ENCODE measurements at regions not wholly inside any gene's neighbourhood (a gene's known extent, or its start where the extent isn't known, plus 50 kb on each side); places are given as distances from the start of the nearest gene placed in this dataset.

DNA sequence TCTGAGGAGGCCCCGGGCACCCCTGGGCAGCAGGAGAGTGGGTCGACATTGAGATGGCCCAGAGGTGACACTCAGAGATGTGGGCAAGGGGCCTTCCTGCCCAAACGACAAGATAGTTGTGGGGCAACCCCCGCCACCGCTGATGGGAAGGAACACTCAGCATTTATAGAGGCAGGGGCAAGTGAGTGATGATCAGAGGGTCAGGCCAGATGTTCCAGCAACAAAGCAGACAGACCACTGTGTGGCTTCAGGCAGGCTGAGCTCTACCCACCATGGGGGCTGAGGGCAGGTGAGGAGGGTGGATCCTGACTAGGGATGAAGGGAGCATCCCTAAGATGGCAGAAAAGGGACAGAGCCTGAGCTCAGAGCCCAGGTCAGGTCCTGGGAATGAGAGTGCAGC lies 362.7 kb downstream of the PTPRU start:
- RAD21 ChIA-PET (ENCODE audit: low non-redundant PET in 1 of 2, low total read pairs in 2 of 2, uncharacterized antibody in 2 of 2, unreplicated experiment in 2 of 2): no interaction called here

DNA sequence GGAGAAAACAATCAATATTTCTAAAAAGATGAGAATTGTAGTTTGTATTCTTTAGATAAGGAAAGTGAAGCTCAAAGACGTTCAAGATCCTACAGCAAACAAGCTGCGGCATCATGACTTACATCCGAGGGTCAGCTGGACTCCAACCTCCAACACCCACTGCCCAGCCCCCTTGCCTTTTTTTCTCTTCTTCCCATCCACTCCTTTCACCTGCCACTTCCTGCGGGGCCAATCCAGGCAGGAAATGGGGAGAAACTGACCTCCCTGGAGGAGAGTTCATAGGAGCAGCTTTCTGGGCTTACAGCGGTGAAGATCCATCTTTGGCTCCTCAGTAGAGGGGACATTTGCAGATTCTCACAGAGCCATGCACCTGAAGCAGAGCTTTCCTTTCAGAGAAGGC lies 361.5 kb downstream of the PTPRU start:
- H3K4me2 ChIP-seq (ENCODE audit: low read length): no peak overlapping the region
- BruUV-seq (replicated peaks): no TSS peak
- TF ChIP-seq POLR2A (IDR thresholded peaks at IDR 0.05; ENCODE audit: borderline replicate concordance, extremely low read depth, insufficient read depth, insufficient read length) (no peak), SRF (IDR thresholded peaks at IDR 0.05; ENCODE audit: low read depth) (no peak), YY1 (IDR thresholded peaks at IDR 0.05; ENCODE audit: extremely low read depth, insufficient replicate concordance, low read depth, low read length) (no peak), JUND (IDR thresholded peaks at IDR 0.05) (no peak), CBX3 (IDR thresholded peaks at IDR 0.05; ENCODE audit: low read depth) (no peak), FOSL1 (IDR thresholded peaks at IDR 0.05; ENCODE audit: low read depth) (no peak), SIN3A (IDR thresholded peaks at IDR 0.05; ENCODE audit: low read depth) (no peak), ZNF274 (IDR thresholded peaks at IDR 0.05; ENCODE audit: low read depth, low read length) (no peak), ELF1 (IDR thresholded peaks at IDR 0.05; ENCODE audit: borderline replicate concordance, low read depth) (no peak), POLR2AphosphoS5 (IDR thresholded peaks at IDR 0.05; ENCODE audit: low read depth, low read length) (no peak), EZH2 (IDR thresholded peaks at IDR 0.05) (no peak)
- TF ChIP-seq, protein P1, sequence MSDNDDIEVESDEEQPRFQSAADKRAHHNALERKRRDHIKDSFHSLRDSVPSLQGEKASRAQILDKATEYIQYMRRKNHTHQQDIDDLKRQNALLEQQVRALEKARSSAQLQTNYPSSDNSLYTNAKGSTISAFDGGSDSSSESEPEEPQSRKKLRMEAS (IDR thresholded peaks at IDR 0.05): no peak
- TF ChIP-seq, protein P2, sequence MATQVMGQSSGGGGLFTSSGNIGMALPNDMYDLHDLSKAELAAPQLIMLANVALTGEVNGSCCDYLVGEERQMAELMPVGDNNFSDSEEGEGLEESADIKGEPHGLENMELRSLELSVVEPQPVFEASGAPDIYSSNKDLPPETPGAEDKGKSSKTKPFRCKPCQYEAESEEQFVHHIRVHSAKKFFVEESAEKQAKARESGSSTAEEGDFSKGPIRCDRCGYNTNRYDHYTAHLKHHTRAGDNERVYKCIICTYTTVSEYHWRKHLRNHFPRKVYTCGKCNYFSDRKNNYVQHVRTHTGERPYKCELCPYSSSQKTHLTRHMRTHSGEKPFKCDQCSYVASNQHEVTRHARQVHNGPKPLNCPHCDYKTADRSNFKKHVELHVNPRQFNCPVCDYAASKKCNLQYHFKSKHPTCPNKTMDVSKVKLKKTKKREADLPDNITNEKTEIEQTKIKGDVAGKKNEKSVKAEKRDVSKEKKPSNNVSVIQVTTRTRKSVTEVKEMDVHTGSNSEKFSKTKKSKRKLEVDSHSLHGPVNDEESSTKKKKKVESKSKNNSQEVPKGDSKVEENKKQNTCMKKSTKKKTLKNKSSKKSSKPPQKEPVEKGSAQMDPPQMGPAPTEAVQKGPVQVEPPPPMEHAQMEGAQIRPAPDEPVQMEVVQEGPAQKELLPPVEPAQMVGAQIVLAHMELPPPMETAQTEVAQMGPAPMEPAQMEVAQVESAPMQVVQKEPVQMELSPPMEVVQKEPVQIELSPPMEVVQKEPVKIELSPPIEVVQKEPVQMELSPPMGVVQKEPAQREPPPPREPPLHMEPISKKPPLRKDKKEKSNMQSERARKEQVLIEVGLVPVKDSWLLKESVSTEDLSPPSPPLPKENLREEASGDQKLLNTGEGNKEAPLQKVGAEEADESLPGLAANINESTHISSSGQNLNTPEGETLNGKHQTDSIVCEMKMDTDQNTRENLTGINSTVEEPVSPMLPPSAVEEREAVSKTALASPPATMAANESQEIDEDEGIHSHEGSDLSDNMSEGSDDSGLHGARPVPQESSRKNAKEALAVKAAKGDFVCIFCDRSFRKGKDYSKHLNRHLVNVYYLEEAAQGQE (IDR thresholded peaks at IDR 0.05; ENCODE audit: low read depth): no peak
- POLR2A ChIA-PET: no interaction called here
- H3K27me3 ChIP-seq (ENCODE audit: insufficient read depth, low read length): no peaks in the 10 kb centered on the region
- DNase-seq (ENCODE audit: low read depth, low spot score) (no peak), ATAC-seq (no peak)
- CTCF ChIA-PET: no interaction called here
- no peaks in the 10 kb centered on the region for H3K9me3 ChIP-seq (ENCODE audit: control insufficient read depth in 1 of 2, insufficient read depth in 1 of 2, low read depth in 1 of 2, low read length in 2 of 2)
- RAD21 ChIA-PET (ENCODE audit: low non-redundant PET in 1 of 2, low total read pairs in 2 of 2, uncharacterized antibody in 2 of 2, unreplicated experiment in 2 of 2): no interaction called here
- no peak overlapping the region for H2AFZ ChIP-seq (ENCODE audit: low read depth, low read length, poor library complexity, severe bottlenecking)
- no peaks in the 10 kb centered on the region for H3K4me1 ChIP-seq (ENCODE audit: control insufficient read depth in 1 of 2, insufficient read depth in 2 of 2, low read length in 2 of 2)
- no peaks in the 10 kb centered on the region for H3K79me2 ChIP-seq (ENCODE audit: insufficient read depth, low read length)
- H3K36me3 ChIP-seq (ENCODE audit: control insufficient read depth in 1 of 2, insufficient read depth in 2 of 2, low read length in 2 of 2): no peaks in the 10 kb centered on the region
- no peak overlapping the region for H3K4me3 ChIP-seq (replicated peaks in 1 of 2; ENCODE audit: low read depth in 1 of 2, low read length in 2 of 2)
- no peaks in the 10 kb centered on the region for H4K20me1 ChIP-seq (ENCODE audit: insufficient read depth)
- no peak overlapping the region for H3K27ac ChIP-seq (ENCODE audit: low read depth, low read length)
- no peak overlapping the region for H3K9ac ChIP-seq (ENCODE audit: low read length)
- intact Hi-C loops (cut with micrococcal nuclease): no loop called here
- H3K9me2 ChIP-seq (ENCODE audit: insufficient read depth): no peaks in the 10 kb centered on the region

More for the DNA sequence above, 362.7 kb downstream of the PTPRU start:
- Histone ChIP-seq H3K4me1 (ENCODE audit: control insufficient read depth in 1 of 2, insufficient read depth in 2 of 2, low read length in 2 of 2) (no peaks in the 10 kb centered on the region), H3K9me2 (ENCODE audit: insufficient read depth) (no peaks in the 10 kb centered on the region), H3K27me3 (ENCODE audit: insufficient read depth, low read length) (no peaks in the 10 kb centered on the region), H3K27ac (ENCODE audit: low read depth, low read length) (no peak overlapping the region), H3K9ac (ENCODE audit: low read length) (no peak overlapping the region), H2AFZ (ENCODE audit: low read depth, low read length, poor library complexity, severe bottlenecking) (no peak overlapping the region), H3K9me3 (ENCODE audit: control insufficient read depth in 1 of 2, insufficient read depth in 1 of 2, low read depth in 1 of 2, low read length in 2 of 2) (no peaks in the 10 kb centered on the region), H3K4me2 (ENCODE audit: low read length) (no peak overlapping the region), H4K20me1 (ENCODE audit: insufficient read depth) (no peaks in the 10 kb centered on the region), H3K36me3 (ENCODE audit: control insufficient read depth in 1 of 2, insufficient read depth in 2 of 2, low read length in 2 of 2) (no peaks in the 10 kb centered on the region), H3K4me3 (replicated peaks in 1 of 2; ENCODE audit: low read depth in 1 of 2, low read length in 2 of 2) (no peak overlapping the region), H3K79me2 (ENCODE audit: insufficient read depth, low read length) (no peaks in the 10 kb centered on the region)
- BruUV-seq (replicated peaks): no TSS peak
- ATAC-seq: no peak
- DNase-seq (ENCODE audit: low read depth, low spot score): no peak
- intact Hi-C loops (cut with micrococcal nuclease): no loop called here
- ChIA-PET CTCF (no interaction called here), POLR2A (no interaction called here)
- no peak for TF ChIP-seq ELF1 (IDR thresholded peaks at IDR 0.05; ENCODE audit: borderline replicate concordance, low read depth)
- TF ChIP-seq, protein P1 (IDR thresholded peaks at IDR 0.05): no peak
- no peak for TF ChIP-seq YY1 (IDR thresholded peaks at IDR 0.05; ENCODE audit: extremely low read depth, insufficient replicate concordance, low read depth, low read length)

Data from HCT116 (cell line).